Dedifferentiated amniotic fluid mesenchymal stem cell (primary cell): ENCODE measurements at regions not wholly inside any gene's neighbourhood (a gene's known extent, or its start where the extent isn't known, plus 50 kb on each side); places are given as distances from the start of the nearest gene placed in this dataset.
"Not testable (repeated sequence)": the region's sequence is repeated elsewhere in the genome, so short reads cannot be mapped to it uniquely, and the experiment has no call there.

Source experiments
- DNase-seq: peaks from one replicate; pipeline ENCODE4 v3.0.0-alpha.2; 2016; ENCODE audit errors: extremely low spot score

DNA sequence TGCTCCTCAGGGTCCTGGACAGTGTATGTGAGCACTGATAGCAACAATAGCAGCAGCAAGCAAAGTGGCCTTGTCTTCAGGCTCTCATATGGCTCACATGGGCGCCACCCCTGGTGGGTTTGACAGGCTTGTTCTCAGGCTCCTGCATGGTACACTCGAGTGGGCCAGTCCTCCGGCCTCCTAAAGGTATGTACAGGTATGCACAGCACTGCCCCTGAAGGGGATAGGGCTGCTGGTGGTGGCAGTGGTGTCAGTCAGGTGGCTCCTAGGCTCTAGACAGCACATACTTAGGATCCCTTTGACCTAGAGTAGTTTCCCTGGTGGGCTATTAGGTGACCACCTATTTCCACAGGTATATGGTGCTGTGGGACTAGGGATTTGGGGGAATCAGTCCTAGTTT, 79.8 kb downstream of the LGALS9B start:
- not testable (repeated sequence) for DNase-seq

DNA sequence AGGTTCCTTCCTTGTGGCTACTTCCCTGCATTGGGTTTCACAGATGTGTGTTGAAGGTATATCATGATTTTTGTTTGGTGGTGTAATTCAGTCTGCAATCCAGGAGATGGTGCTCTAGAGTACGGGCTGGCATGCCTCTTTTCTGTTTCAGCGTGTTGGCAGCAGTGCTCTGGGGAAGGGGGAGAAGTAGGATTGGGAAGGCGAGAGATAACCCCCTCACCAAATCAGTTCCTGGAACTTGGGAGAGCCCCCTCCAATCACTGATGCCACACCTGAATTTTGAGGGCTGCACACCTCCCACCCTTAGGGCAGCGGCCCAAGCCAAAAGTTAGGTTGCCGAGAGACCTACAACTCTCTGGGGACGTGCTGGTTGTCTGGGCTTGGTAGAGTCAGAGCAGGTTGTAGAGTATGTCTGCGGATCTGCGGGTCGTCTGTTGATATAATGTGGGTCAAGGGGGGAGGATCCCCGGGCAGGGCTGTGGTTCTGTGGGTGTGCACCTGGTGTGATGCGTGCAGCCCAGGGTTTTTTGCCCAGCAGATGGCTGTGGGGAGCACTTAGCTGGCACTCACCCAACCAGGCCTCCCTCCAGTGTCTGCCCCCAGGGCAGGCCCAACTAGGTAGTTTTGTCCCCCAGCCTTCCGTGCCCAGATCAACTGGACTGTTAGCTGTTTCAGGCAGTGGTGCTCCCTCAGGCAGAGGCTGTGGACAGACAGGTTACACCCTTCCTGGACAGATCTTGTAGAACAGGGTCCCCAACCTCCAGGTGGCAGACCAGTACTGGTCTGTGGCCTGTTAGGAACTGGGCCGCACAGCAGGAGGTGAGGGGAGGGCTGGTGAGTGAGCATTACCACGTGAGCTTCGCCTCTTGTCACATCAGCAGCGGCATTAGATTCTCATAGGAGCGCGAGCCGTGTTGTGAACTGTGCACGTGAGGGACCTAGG, 85.7 kb downstream of the LGALS9B start:
- peak; percentile 14 for DNase-seq

DNA sequence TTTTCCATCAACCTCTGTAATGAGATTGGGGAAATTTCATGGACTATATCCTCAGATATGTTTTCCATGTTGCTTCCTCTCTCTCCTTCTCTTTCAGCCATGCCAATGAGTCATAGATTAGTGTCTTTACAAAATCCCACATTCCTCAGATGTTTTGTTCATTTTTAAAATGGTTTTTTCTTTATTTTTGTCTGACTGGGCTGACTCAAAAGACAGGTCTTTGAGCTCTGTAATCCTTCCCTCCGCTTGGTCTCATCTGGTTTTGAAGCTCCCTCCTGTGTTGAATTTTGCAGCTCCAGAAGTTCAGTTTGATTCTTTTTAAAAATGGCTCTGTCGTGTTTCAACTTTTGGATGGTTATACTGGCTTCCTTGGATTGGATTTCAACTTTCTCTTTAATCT, 86.7 kb downstream of the LGALS9B start:
- DNase-seq: peak; percentile 41

DNA sequence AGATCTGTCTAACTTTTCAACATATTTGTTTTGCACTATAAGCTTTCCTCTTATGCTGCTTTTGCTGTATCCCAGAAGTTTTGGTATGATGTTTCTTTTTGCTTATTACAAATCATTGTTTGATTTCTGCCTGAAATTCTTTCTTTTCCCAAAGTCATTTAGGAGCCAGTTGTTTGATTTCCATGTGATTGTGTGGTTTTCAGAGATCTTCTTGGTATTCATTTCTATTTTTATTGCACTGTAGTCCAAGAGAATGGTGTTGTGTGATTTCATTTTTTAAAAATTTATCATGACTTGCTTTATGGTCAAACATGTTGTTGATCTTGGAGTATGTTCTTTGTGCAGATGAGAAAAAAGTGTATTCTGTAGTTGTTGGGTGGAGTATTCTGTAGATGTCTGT, 88.1 kb downstream of the LGALS9B start:
- peak; percentile 25 for DNase-seq

DNA sequence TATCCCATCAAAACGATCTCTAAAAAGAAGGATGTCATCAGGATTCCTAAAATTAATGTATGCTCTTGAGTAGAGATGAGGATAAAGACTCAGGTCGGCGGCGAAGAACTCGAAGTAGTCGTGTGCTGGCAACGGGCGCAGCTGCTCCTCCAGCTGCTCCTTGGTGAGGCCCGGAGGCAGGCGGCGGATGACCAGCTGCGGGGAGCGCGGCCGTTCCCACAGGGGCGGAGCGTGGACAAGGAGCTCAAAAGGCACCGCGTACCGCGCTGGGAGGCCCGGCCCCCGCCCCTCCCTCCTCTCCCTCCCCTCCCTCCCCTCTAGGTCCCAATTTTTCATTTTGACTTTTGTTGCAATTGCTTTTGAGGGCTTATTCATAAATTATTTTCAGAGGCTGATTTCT, 90.7 kb downstream of the LGALS9B start:
- DNase-seq: not testable (repeated sequence)

DNA sequence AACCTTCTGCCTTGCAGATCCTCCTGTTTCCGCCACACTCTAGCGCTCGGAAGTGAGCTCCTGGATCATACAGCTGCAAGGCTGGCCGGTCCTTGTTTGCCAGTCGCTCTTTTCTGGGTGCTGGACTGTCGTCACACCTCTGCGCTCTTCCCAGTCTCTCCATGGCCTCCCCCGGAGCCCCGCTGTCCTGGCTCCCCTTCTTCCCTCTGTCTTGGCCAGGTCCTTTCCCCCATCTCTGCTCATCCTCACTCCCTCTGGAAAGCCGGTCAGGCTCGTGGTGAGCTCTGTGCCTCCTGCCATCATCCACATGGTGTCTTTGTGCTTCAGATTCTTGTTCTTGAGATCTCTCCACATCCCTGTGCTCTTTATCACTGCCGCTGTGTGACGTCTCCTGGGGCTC, 91.6 kb downstream of the LGALS9B start:
- DNase-seq: not testable (repeated sequence)
